ENCODE measurements at regions not wholly inside any gene's neighbourhood (a gene's known extent, or its start where the extent isn't known, plus 50 kb on each side); places are given as distances from the start of the nearest gene placed in this dataset.

DNA sequence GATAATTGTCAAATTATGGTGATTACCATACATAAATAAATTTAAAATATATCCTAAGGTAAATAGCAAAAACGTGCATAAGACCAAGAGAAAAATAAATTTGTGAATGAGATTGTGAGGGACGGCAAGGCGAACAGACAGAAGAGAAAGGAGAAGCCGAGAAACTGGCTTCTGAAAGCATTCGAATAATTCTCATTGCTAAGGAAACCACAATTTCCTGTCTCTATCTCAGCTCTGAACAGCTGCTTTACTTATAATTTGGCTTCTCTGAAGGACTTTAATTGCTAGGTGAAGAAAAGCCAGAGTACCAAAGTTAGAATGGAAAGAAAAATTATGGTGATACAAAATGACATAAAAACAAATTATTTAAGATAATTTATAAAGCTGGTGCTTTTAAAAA, 79.0 kb upstream of the RGS17 start:
- DNase-seq = peak in 1 of 2 donors; percentile 25

DNA sequence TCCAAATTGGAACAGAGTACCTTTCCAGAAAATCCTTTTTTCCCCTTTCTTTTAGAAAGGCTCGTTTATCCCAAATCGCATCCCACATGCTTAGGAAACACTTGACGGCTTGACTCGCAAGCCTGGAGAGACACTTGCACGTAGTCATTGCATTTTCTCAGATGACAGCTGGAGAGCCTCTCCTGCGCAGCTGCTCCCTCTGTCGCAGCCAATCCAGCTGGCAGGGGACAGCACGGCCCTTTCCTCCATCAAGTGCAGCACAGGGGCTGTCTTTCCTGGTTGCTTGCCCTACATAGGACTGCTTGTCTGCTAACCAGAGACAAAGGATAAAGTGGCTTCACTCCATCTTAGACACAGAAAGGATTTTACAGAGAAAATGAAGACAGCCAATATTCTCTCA, 77.6 kb upstream of the RGS17 start:
- no peak for DNase-seq

DNA sequence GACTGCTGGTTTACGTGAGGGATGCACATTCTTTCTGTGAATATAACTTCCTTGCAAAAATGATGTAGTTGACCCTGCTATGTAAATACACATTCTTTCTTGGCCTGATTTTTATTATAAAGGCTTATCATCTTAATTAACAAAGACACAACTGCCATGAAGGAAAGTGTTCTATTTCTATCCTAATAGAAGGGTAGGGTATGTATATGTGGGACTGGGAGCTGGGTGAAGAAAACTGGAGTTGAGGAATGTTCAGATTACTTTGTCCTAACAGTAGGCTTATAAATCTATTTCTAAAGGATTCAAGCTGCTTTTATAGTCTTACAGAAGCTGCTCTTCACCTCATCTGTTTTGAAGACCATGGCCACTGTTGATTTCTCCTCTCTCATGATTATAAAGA, 76.5 kb upstream of the RGS17 start:
- no peak for DNase-seq

DNA sequence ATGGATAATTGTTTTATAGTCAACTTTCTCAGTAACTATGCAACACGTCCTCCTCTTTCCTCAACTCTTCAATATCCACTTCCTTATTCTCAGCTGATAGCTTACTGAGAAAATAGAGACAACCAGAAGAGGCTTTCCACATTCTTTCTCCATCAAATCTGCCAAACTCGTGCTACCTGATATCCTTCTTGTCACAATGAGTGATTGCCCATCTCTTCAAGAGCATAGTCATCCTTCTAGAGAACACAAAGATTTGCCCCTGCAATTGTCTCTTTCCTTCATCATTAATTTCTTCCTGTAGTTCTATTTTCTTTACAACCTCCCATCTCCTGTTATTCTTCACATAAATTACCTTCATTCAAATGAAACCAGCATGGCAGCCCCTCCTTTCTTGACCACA, 75.9 kb upstream of the RGS17 start:
- no peak for DNase-seq

DNA sequence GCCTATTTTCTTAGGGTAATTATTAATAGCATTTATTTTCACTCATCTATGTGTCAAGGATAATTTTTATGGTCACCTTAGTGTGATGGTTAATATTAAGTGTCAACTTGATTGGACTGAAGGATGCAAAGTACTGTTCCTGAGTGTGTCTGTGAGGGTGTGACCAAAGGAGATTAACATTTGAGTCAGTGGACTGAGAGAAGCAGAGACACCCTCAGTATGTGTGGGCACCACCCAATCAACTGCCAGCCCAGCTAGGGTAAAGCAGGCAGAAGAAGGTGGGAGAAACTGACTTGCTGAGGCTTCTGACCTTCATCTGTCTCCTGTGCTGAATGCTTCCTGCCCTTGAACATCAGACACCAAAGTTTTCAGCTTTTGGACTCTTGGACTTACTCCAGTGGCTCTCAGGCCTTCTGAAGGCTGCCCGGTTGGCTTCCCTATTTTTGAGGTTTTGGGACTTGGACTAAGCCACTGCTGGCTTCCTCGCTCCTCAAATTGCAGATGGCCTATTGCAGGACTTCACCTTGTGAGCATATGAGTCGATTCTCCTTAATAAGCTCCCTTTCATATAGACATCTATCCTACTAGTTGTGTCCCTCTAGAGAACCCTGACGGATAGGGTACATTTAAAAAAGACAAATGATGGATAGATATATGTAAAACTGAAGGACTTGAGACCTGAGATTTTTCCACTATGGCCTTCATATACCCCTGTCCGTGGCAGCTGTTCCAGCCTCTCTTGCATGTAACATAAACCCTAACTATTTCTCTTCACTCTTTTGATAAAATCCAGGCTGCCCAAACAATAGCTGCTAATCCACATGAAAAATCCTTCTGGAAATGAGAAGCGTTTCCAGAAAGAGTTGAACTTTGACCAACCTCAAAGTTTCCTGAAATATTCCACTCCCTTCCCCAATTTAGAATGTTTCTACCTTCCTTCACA, 62.1 kb upstream of the RGS17 start:
- no peak for DNase-seq

DNA sequence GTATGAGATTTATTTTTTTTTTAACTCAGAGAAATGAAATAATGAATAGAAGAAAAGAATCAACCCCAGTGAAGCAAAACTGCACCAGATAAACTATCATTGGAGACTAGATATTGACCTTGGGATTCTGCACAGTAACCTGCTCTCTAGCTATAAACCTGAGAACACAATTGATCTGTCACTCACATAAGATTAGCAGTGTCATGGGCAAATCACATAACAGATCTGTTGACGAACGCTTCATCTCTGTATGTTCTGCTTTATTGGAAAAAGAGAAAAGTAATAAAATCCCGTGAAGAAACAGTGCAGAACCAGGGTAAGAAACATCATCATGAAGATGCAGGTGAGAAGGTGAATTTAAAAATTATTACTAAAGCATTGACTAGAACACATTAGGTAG, 52.8 kb upstream of the RGS17 start:
- DNase-seq = no peak

Data from bone marrow (tissue), 2 donors.